Gastroesophageal sphincter (tissue), 4 donors: ENCODE measurements at regions not wholly inside any gene's neighbourhood (a gene's known extent, or its start where the extent isn't known, plus 50 kb on each side); places are given as distances from the start of the nearest gene placed in this dataset.

Experiments used
- ATAC-seq: fragments of 150-250 bp; one replicate; pipeline ENCODE4 v1.9.1; 2016; ENCODE audit warnings: mild to moderate bottlenecking, moderate library complexity
- H3K27ac ChIP-seq, 4 donors: fragments of 200-600 bp; sonication (generic) in 3 of 4; 1 replicate in 3 of 4; 2 replicates in 1 of 4; pipeline ENCODE4 v1.5.1; 2016 to 2019
- H3K27me3 ChIP-seq: fragments of 200-600 bp; sonication (generic); one replicate; pipeline ENCODE4 v1.5.1; 2019
- H3K36me3 ChIP-seq, 2 donors: fragments of 200-600 bp; sonication (generic); one replicate each; pipeline ENCODE4 v1.5.1; 2019; ENCODE audit warnings: control low read depth in 1 of 2
- H3K4me1 ChIP-seq, 3 donors: fragments of 200-600 bp; sonication (generic); 1 replicate in 2 of 3; 2 replicates in 1 of 3; pipeline ENCODE4 v1.5.1; 2016 to 2019; ENCODE audit warnings: control low read depth in 2 of 3
- H3K4me3 ChIP-seq, 2 donors: fragments of 200-600 bp; sonication (generic); one replicate each; pipeline ENCODE4 v1.5.1; 2019; ENCODE audit warnings: mild to moderate bottlenecking in 1 of 2, moderate library complexity in 1 of 2
- H3K9me3 ChIP-seq, 3 donors: fragments of 200-600 bp; sonication (generic); one replicate each; pipeline ENCODE4 v1.5.1; 2017 to 2019; ENCODE audit warnings: control low read depth in 2 of 3
- CTCF ChIP-seq, 4 experiments: fragments of 200-600 bp in 2 of 4; fragments of 450-650 bp in 2 of 4; sonication (generic) in 1 of 4; IDR thresholded peaks; one replicate each; pipeline ENCODE4 v1.5.1; 2017 to 2019; ENCODE audit warnings: antibody characterized with exemption in 4 of 4, mild to moderate bottlenecking in 2 of 4, moderate library complexity in 2 of 4
- EP300 ChIP-seq: sonication (generic); formaldehyde crosslinking; IDR thresholded peaks from one replicate; pipeline ENCODE4 v1.6.1; 2017; ENCODE audit warnings: antibody characterized with exemption, mild to moderate bottlenecking
- POLR2A ChIP-seq, 2 donors: fragments of 450-650 bp; IDR thresholded peaks; one replicate each; pipeline ENCODE4 v1.6.1; 2017; ENCODE audit warnings: antibody characterized with exemption in 2 of 2, mild to moderate bottlenecking in 2 of 2, moderate library complexity in 1 of 2
- POLR2AphosphoS5 ChIP-seq: sonication (generic); formaldehyde crosslinking; IDR thresholded peaks from one replicate; pipeline ENCODE4 v1.6.1; 2017; ENCODE audit warnings: antibody characterized with exemption
- WGBS, 2 donors: methylation state at CpG; one replicate each; pipeline ENCODE4 v1.1.5; 2018; ENCODE audit warnings: low coverage in 1 of 2; 5-methylcytosine and 5-hydroxymethylcytosine counted together

GRCh38 chr2:88815282-88815681 lies 123.8 kb downstream of the RPIA start:
- no peak for ATAC-seq
- Histone ChIP-seq H3K27ac (no peak overlapping the region), H3K4me3 (no peak overlapping the region), H3K27me3 (peaks cover 12% of the 10 kb centered on the region), H3K36me3 (no peaks in the 10 kb centered on the region), H3K4me1 (no peaks in the 10 kb centered on the region), H3K9me3 (peaks cover 0 to 9% (median 0%) of the 10 kb centered on the region in 3 donors)
- TF ChIP-seq CTCF (IDR thresholded peaks at IDR 0.05): no peak
- TF ChIP-seq EP300: no peak
- no peak for TF ChIP-seq POLR2AphosphoS5
- no peak for TF ChIP-seq POLR2A (IDR thresholded peaks at IDR 0.05)

GRCh38 chr2:88815697-88816096 lies 124.2 kb downstream of the RPIA start:
- WGBS, 2 donors: 87% methylated on average over 2 of the region's 2 CpGs; no CpG with 5 or more reads in 1 of the 2 donors
- Histone ChIP-seq H3K27ac (no peak overlapping the region), H3K27me3 (peaks cover 12% of the 10 kb centered on the region), H3K9me3 (peaks cover 0 to 9% (median 0%) of the 10 kb centered on the region in 3 donors), H3K4me1 (no peaks in the 10 kb centered on the region), H3K4me3 (no peak overlapping the region), H3K36me3 (no peaks in the 10 kb centered on the region)
- no peak for ATAC-seq
- no peak for TF ChIP-seq CTCF (IDR thresholded peaks at IDR 0.05)
- TF ChIP-seq POLR2A (IDR thresholded peaks at IDR 0.05): no peak

- H3K4me1 ChIP-seq: no peaks in the 10 kb centered on the region
- H3K9me3 ChIP-seq: peaks cover 0 to 9% (median 0%) of the 10 kb centered on the region in 3 donors
- H3K36me3 ChIP-seq: no peaks in the 10 kb centered on the region
- H3K27ac ChIP-seq: no peak overlapping the region
- TF ChIP-seq POLR2A (IDR thresholded peaks at IDR 0.05) (no peak), POLR2AphosphoS5 (no peak), CTCF (IDR thresholded peaks at IDR 0.05) (no peak), EP300 (no peak)
- no peak overlapping the region for H3K4me3 ChIP-seq
- WGBS, 2 donors: 70 to 71% methylated on average over 1 of the region's 1 CpG
- no peaks in the 10 kb centered on the region for H3K27me3 ChIP-seq
- no peak for ATAC-seq
These were observed 126.9 kb downstream of the RPIA start for GRCh38 chr2:88818381-88818780.

- no peak overlapping the region for H3K4me3 ChIP-seq
- no peaks in the 10 kb centered on the region for H3K36me3 ChIP-seq
- TF ChIP-seq POLR2A (IDR thresholded peaks at IDR 0.05) (no peak), EP300 (no peak), CTCF (IDR thresholded peaks at IDR 0.05) (no peak), POLR2AphosphoS5 (no peak)
These were observed 133.5 kb downstream of the RPIA start for GRCh38 chr2:88824951-88825350.

GRCh38 chr2:88826399-88826798 lies 134.9 kb downstream of the RPIA start:
- ATAC-seq: no peak
- Histone ChIP-seq H3K4me3 (no peak overlapping the region), H3K27ac (no peak overlapping the region), H3K4me1 (no peaks in the 10 kb centered on the region), H3K27me3 (peaks cover 18% of the 10 kb centered on the region), H3K36me3 (no peaks in the 10 kb centered on the region), H3K9me3 (no peaks in the 10 kb centered on the region)
- WGBS, 2 donors: 72% methylated on average over 4 of the region's 4 CpGs; no CpG with 5 or more reads in 1 of the 2 donors
- no peak for TF ChIP-seq POLR2AphosphoS5
- TF ChIP-seq CTCF (IDR thresholded peaks at IDR 0.05): no peak
- no peak for TF ChIP-seq EP300
- no peak for TF ChIP-seq POLR2A (IDR thresholded peaks at IDR 0.05)

More at GRCh38 chr2:88824951-88825350, 133.5 kb downstream of the RPIA start:
- no peak for ATAC-seq
- Histone ChIP-seq H3K9me3 (no peaks in the 10 kb centered on the region), H3K27ac (no peak overlapping the region), H3K4me1 (no peaks in the 10 kb centered on the region), H3K27me3 (peaks cover 10% of the 10 kb centered on the region)
- 59 to 74% methylated on average over 3 to 5 of the region's 6 CpGs for WGBS, 2 donors
